Thymus (tissue), 11 donors: ENCODE measurements at regions not wholly inside any gene's neighbourhood (a gene's known extent, or its start where the extent isn't known, plus 50 kb on each side); places are given as distances from the start of the nearest gene placed in this dataset.

Experiments used
- DNase-seq, 9 donors: peaks; one replicate each; pipeline ENCODE4 v3.0.0-alpha.2; 2013; ENCODE audit warnings: low spot score in 9 of 9, low read depth in 6 of 9, missing footprints in 1 of 9
- H3K27ac ChIP-seq, 2 donors: one replicate each; pipeline ENCODE4 v1.5.1; 2013; ENCODE audit warnings: control low read depth in 1 of 2, low read depth in 1 of 2, low read length in 1 of 2, mild to moderate bottlenecking in 1 of 2, moderate library complexity in 1 of 2
- H3K27me3 ChIP-seq, 2 donors: one replicate each; pipeline ENCODE4 v1.5.1; 2013; ENCODE audit warnings: low read length in 1 of 2; ENCODE audit not compliant: control insufficient read depth in 2 of 2, insufficient read depth in 1 of 2
- H3K36me3 ChIP-seq, 2 donors: one replicate each; pipeline ENCODE4 v1.5.1; 2013; ENCODE audit warnings: low read length in 1 of 2, mild to moderate bottlenecking in 1 of 2, moderate library complexity in 1 of 2; ENCODE audit not compliant: control insufficient read depth in 2 of 2, insufficient read depth in 2 of 2
- H3K4me1 ChIP-seq, 2 donors: one replicate each; pipeline ENCODE4 v1.5.1; 2013; ENCODE audit warnings: low read length in 2 of 2; ENCODE audit not compliant: control insufficient read depth in 2 of 2, insufficient read depth in 2 of 2
- H3K4me3 ChIP-seq, 2 donors: one replicate each; pipeline ENCODE4 v1.5.1; 2013; ENCODE audit warnings: low read length in 2 of 2, control low read depth in 1 of 2, mild to moderate bottlenecking in 1 of 2
- H3K9me3 ChIP-seq, 2 donors: one replicate each; pipeline ENCODE4 v1.5.1; 2013; ENCODE audit warnings: low read length in 1 of 2, mild to moderate bottlenecking in 1 of 2; ENCODE audit not compliant: control insufficient read depth in 2 of 2, insufficient read depth in 1 of 2
- WGBS: extraction: QIAGEN DNeasy Blood & Tissue Kit; methylation state at CpG from one replicate; pipeline ENCODE4 v1.1.7; 2013; 5-methylcytosine and 5-hydroxymethylcytosine counted together
- donor health status: healthy.

- Histone ChIP-seq H3K27me3 (no peaks in the 10 kb centered on the region), H3K9me3 (no peaks in the 10 kb centered on the region), H3K36me3 (no peaks in the 10 kb centered on the region), H3K4me1 (no peaks in the 10 kb centered on the region), H3K27ac (no peak overlapping the region), H3K4me3 (no peak overlapping the region)
- no peak for DNase-seq
- WGBS, result 97% methylated on average over 2 of the region's 2 CpGs
Measured at GRCh38 chr5:56550227-56550626, 265.1 kb upstream of the MAP3K1 start.

DNA sequence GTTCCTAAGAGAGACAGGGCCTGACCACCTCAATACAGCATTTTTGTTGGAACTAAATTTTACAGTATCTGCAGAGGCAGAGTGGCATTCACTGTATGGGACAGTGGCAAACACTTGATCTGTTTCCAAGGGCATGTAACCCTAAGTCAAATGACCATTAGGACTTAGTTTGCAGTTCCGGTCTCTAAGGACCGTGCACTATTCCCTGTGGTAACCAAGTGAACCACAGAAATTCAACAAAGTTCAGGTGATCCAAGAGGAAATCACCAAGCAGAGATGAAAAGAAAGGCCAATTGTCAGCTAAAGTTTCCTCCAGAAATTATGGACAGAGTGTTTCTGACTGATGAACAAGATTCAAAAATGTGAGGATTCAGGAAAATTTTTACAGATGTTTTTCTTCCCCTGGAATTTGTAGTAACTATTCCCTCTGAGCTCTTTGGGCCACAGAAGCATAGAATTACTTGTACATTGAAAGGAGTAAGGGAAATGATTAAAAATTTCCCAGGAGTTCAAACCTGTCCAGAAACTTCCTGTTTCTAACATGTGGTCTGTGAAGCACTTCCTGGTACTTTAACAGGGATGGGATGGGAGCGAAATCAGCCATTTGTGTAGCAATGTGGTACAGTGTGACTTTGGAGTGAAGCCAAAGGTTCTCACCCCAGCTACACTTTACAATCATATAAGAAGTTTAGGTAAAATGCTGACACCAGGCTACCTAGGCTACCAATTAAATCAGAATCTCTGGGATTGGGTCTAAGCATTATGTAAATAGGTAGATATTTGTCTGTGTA is 266.1 kb upstream of the MAP3K1 start:
- 88% methylated on average over 3 of the region's 3 CpGs for WGBS
- Histone ChIP-seq H3K4me1 (no peaks in the 10 kb centered on the region), H3K27me3 (no peaks in the 10 kb centered on the region), H3K9me3 (no peaks in the 10 kb centered on the region), H3K36me3 (no peaks in the 10 kb centered on the region), H3K4me3 (no peak overlapping the region), H3K27ac (no peak overlapping the region)
- no peak for DNase-seq

DNA sequence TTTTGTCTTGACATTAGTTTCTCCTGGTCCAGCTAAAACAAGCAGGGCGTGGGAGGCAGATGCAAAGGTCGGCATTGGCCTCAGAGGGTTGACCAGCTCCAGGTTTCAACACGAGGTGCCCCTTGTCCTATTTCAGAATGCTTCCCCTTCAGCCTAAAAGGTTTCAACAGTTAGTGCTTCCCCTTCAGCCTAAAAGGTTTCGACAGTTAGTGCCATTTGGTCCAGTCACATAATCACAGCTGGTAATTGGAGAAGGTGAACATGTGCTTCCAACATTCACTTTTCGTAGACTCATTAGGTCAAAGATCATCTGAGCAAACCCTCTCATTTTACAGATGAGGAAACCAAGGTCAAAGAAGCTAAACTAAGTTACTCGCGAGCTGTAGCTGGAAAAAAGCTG is 270.3 kb upstream of the MAP3K1 start:
- H3K4me1 ChIP-seq, result peaks cover 0 to 6% of the 10 kb centered on the region in 2 donors
- no peak overlapping the region for H3K4me3 ChIP-seq
- no peaks in the 10 kb centered on the region for H3K9me3 ChIP-seq
- DNase-seq, result no peak
- no peaks in the 10 kb centered on the region for H3K36me3 ChIP-seq
- no peaks in the 10 kb centered on the region for H3K27me3 ChIP-seq
- H3K27ac ChIP-seq, result no peak overlapping the region
- 94% methylated on average over 7 of the region's 7 CpGs for WGBS

DNA sequence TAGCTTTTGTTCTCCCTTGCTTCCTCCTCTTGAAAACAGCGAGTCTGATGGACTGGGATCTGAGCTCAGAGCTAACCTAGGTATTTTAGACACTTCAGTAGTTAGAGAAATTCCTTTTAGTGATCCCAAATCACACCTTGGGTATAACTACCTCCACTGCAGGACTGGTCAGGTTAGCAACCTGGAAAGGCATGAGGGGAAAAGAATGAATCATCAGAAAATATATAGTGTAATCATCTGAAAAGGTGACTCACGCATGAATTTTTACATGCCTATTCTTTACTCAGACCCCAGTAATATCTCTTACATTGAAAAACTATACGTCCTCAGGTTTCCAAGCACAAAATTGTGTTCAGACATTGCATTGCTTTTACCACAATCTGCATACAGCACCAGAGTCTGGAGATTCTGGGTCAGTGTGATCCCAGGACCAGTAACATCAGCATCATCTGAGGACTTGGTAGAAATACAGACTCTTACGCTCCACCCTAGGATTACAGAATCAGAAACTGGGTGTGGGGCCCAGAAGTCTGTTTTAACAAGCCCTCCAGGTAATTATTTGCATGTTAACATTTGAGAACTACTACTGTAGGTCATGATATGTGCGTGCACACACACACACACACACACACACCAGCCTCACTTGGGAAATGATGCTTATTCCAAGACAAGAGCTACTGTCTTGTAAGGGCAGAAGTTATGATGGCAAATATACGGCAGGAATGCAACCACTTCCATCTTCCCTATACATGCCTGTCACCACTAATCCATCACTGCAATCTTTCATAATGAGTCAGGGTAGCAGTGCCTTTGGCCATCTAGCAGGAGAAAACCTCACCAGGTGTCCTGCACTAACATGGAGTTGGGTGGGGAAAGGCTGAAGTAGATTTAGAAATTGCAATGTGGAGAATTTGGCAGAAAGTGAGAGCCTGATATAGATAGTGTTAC is 271.6 kb upstream of the MAP3K1 start:
- 95% methylated on average over 6 of the region's 6 CpGs for WGBS
- no peak overlapping the region for H3K4me3 ChIP-seq
- no peaks in the 10 kb centered on the region for H3K9me3 ChIP-seq
- no peaks in the 10 kb centered on the region for H3K36me3 ChIP-seq
- no peak for DNase-seq
- H3K27ac ChIP-seq, result no peak overlapping the region
- H3K27me3 ChIP-seq, result no peaks in the 10 kb centered on the region
- peaks cover 0 to 6% of the 10 kb centered on the region in 2 donors for H3K4me1 ChIP-seq

DNA sequence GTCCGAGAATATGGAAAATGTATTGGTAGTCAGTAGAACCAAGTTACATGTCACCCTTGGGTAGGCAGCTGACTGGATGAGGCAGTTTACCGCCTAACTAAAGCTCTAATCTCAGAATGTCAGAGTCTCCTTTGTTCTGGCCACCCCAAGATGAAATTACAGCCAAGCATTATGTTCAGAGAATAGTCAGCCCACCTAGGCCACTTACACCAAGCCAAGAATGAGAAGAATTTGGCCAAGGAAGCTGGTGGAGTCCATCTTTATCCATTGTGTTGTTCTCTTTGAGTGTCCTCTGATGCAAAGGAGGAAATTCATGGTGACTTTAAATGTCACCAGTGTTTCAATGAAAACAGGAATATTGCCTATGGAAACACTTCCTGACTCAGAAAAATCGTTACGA is 275.1 kb upstream of the MAP3K1 start:
- 97% methylated on average over 4 of the region's 4 CpGs for WGBS

GRCh38 chr5:56538580-56538979 is 276.8 kb upstream of the MAP3K1 start:
- H3K27me3 ChIP-seq, result no peaks in the 10 kb centered on the region
- H3K4me1 ChIP-seq, result peaks cover 0 to 6% of the 10 kb centered on the region in 2 donors
- H3K36me3 ChIP-seq, result no peaks in the 10 kb centered on the region
- no peak overlapping the region for H3K4me3 ChIP-seq
- WGBS, result 98% methylated on average over 6 of the region's 6 CpGs
- H3K9me3 ChIP-seq, result no peaks in the 10 kb centered on the region
- no peak for DNase-seq
- H3K27ac ChIP-seq, result no peak overlapping the region

More for the DNA sequence above, 275.1 kb upstream of the MAP3K1 start:
- Histone ChIP-seq H3K9me3 (no peaks in the 10 kb centered on the region), H3K27ac (no peak overlapping the region), H3K27me3 (no peaks in the 10 kb centered on the region), H3K4me3 (no peak overlapping the region), H3K4me1 (peaks cover 0 to 6% of the 10 kb centered on the region in 2 donors), H3K36me3 (no peaks in the 10 kb centered on the region)
- no peak for DNase-seq

GRCh38 chr5:56535347-56535746 is 280.0 kb upstream of the MAP3K1 start:
- H3K4me3 ChIP-seq, result no peak overlapping the region
- H3K27me3 ChIP-seq, result no peaks in the 10 kb centered on the region
- 96% methylated on average over 1 of the region's 1 CpG for WGBS
- no peaks in the 10 kb centered on the region for H3K9me3 ChIP-seq
- no peak for DNase-seq
- H3K27ac ChIP-seq, result no peak overlapping the region
- H3K36me3 ChIP-seq, result no peaks in the 10 kb centered on the region
- H3K4me1 ChIP-seq, result no peaks in the 10 kb centered on the region

GRCh38 chr5:56534102-56534829 is 281.1 kb upstream of the MAP3K1 start:
- no peak overlapping the region for H3K4me3 ChIP-seq
- no peaks in the 10 kb centered on the region for H3K4me1 ChIP-seq
- H3K27ac ChIP-seq, result peak overlapping the region in 1 of 2 donors; percentile 15
- DNase-seq, result no peak
- no peaks in the 10 kb centered on the region for H3K36me3 ChIP-seq
- no peaks in the 10 kb centered on the region for H3K9me3 ChIP-seq
- no peaks in the 10 kb centered on the region for H3K27me3 ChIP-seq
- WGBS, result 95% methylated on average over 6 of the region's 6 CpGs
